GM12878 (cell line): ENCODE measurements at regions not wholly inside any gene's neighbourhood (a gene's known extent, or its start where the extent isn't known, plus 50 kb on each side); places are given as distances from the start of the nearest gene placed in this dataset.

ENCODE experiments used
- ATF2 ChIP-seq: IDR thresholded peaks from 2 replicates; pipeline ENCODE4 v1.6.1; 2012; ENCODE audit warnings: low read length, inconsistent platforms
- CBX5 ChIP-seq: sonication (generic); IDR thresholded peaks from 2 replicates; pipeline ENCODE4 v1.6.1; 2016; ENCODE audit warnings: low read depth, moderate library complexity, mild to moderate bottlenecking, inconsistent platforms
- CEBPZ ChIP-seq: fragments of 150-350 bp; IDR thresholded peaks from 2 replicates; pipeline ENCODE4 v1.6.1; 2016; ENCODE audit warnings: low read depth, low read length
- CHD1 ChIP-seq: IDR thresholded peaks from 2 replicates; pipeline ENCODE4 v1.6.1; 2012; ENCODE audit warnings: low read depth, low read length, improper control_type of control experiment
- CHD2 ChIP-seq: IDR thresholded peaks from 2 replicates; pipeline ENCODE4 v1.6.1; 2011; ENCODE audit warnings: low read depth, low read length, improper control_type of control experiment, borderline replicate concordance
- CTCF ChIP-seq, 3 experiments: IDR thresholded peaks in 2 of 3; conservative IDR thresholded peaks in 1 of 3; 2 replicates each; pipeline ENCODE4 v1.5.1; 2011; ENCODE audit warnings: low read depth in 3 of 3, low read length in 3 of 3, mild to moderate bottlenecking in 3 of 3, control low read depth in 2 of 3, moderate library complexity in 2 of 3, inconsistent platforms in 1 of 3, mixed read lengths in 1 of 3; ENCODE audit not compliant: control insufficient read depth in 2 of 3, insufficient read depth in 1 of 3; ENCODE audit errors: extremely low read depth in 1 of 3
- EZH2 ChIP-seq: IDR thresholded peaks from 2 replicates; pipeline ENCODE4 v1.6.1; 2012; ENCODE audit warnings: low read depth, mild to moderate bottlenecking, control low read depth, inconsistent platforms, low read length, borderline replicate concordance; ENCODE audit not compliant: control insufficient read depth
- POLR2A ChIP-seq: IDR thresholded peaks from 2 replicates; pipeline ENCODE4 v1.6.1; 2011; ENCODE audit warnings: low read depth, mild to moderate bottlenecking, low read length
- SMARCA5 ChIP-seq: fragments of 450-650 bp; IDR thresholded peaks from 2 replicates; pipeline ENCODE4 v1.6.1; 2017; ENCODE audit warnings: mild to moderate bottlenecking

GRCh38 chr13:89097994-89098393, 1426.8 kb downstream of the SLITRK5 start:
- no peak for TF ChIP-seq CTCF (IDR thresholded peaks at IDR 0.05 in 2 of 3, conservative IDR thresholded peaks at IDR 0.05 in 1 of 3; ENCODE audit: control insufficient read depth in 2 of 3, extremely low read depth in 1 of 3, insufficient read depth in 1 of 3, low read depth in 3 of 3, low read length in 3 of 3)
- no peak for TF ChIP-seq ATF2
- TF ChIP-seq EZH2 = no peak
- TF ChIP-seq POLR2A = no peak
- no peak for TF ChIP-seq CBX5
- no peak for TF ChIP-seq SMARCA5
- no peak for TF ChIP-seq CEBPZ
- TF ChIP-seq CHD2 = no peak
- no peak for TF ChIP-seq CHD1
